ENCODE measurements at regions not wholly inside any gene's neighbourhood (a gene's known extent, or its start where the extent isn't known, plus 50 kb on each side); places are given as distances from the start of the nearest gene placed in this dataset.

DNA sequence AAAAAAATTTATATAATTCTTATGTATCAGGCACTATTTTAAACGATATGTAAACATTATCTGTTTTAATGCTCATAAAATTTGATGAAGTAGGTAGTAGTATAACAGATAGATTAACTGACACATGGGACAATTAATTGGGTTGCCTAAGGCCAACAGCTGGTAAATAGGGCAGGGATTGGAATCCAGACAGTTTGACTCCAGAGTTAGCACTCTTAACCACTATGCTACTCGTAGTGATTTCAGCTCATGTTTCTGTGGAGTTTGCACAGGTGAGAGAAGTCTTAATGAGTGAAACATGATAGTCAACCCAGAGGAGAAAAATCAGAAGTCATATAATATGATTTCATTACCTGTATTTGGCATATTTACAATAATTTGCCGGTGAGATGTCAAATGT, 126.0 kb upstream of the WDFY3 start:
- no peaks in the 10 kb centered on the region for H3K4me1 ChIP-seq
- no peaks in the 10 kb centered on the region for H3K27me3 ChIP-seq
- DNase-seq (no peak), ATAC-seq (no peak)
- intact Hi-C loops (cut with DNase I), result no loop called here
- TF ChIP-seq, protein P1, sequence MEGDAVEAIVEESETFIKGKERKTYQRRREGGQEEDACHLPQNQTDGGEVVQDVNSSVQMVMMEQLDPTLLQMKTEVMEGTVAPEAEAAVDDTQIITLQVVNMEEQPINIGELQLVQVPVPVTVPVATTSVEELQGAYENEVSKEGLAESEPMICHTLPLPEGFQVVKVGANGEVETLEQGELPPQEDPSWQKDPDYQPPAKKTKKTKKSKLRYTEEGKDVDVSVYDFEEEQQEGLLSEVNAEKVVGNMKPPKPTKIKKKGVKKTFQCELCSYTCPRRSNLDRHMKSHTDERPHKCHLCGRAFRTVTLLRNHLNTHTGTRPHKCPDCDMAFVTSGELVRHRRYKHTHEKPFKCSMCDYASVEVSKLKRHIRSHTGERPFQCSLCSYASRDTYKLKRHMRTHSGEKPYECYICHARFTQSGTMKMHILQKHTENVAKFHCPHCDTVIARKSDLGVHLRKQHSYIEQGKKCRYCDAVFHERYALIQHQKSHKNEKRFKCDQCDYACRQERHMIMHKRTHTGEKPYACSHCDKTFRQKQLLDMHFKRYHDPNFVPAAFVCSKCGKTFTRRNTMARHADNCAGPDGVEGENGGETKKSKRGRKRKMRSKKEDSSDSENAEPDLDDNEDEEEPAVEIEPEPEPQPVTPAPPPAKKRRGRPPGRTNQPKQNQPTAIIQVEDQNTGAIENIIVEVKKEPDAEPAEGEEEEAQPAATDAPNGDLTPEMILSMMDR (IDR thresholded peaks at IDR 0.05), result no peak
- H3K9me3 ChIP-seq, result peaks cover 6% of the 10 kb centered on the region
- no peaks in the 10 kb centered on the region for H3K36me3 ChIP-seq
- H3K27ac ChIP-seq, result no peak overlapping the region
- no peak overlapping the region for H3K4me3 ChIP-seq

GRCh38 chr4:85092943-85093342, 126.5 kb upstream of the WDFY3 start:
- H3K27me3 ChIP-seq, result no peaks in the 10 kb centered on the region
- no peak overlapping the region for H3K4me3 ChIP-seq
- DNase-seq, result no peak
- TF ChIP-seq, protein P1 (IDR thresholded peaks at IDR 0.05), result no peak
- ATAC-seq, result no peak
- intact Hi-C loops (cut with DNase I), result no loop called here
- H3K36me3 ChIP-seq, result no peaks in the 10 kb centered on the region
- H3K27ac ChIP-seq, result no peak overlapping the region
- H3K9me3 ChIP-seq, result peaks cover 6% of the 10 kb centered on the region
- H3K4me1 ChIP-seq, result no peaks in the 10 kb centered on the region

DNA sequence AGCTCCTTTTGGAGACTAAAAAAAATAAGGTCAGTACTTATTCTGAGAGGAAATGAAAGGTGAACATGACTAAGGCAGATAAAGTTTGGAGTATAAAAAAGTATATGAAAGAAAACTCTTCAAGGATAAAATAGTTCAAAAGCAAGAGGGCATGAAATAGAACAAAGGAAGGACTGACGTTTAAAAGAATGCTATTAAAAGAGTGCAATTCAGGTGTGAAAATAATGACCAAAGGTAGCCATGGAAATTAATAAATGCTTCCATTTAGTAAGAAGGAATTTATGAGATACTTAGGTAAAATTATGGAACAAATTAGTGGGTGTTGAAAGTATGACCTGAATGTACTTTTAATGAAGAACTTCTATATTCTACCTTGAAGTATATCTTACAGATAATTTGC, 128.2 kb upstream of the WDFY3 start:
- no peak for DNase-seq
- Histone ChIP-seq H3K4me3 (no peak overlapping the region), H3K9me3 (peaks cover 6% of the 10 kb centered on the region), H3K4me1 (no peaks in the 10 kb centered on the region), H3K27ac (no peak overlapping the region), H3K27me3 (no peaks in the 10 kb centered on the region), H3K36me3 (no peaks in the 10 kb centered on the region)
- ATAC-seq, result no peak
- intact Hi-C loops (cut with DNase I), result no loop called here
- TF ChIP-seq, protein P1 (IDR thresholded peaks at IDR 0.05), result no peak

- Histone ChIP-seq H3K4me3 (no peak overlapping the region), H3K9me3 (no peaks in the 10 kb centered on the region), H3K36me3 (no peaks in the 10 kb centered on the region), H3K4me1 (no peaks in the 10 kb centered on the region), H3K27me3 (no peaks in the 10 kb centered on the region), H3K27ac (no peak overlapping the region)
- ATAC-seq (no peak), DNase-seq (no peak)
- intact Hi-C loops (cut with DNase I), result no loop called here
- TF ChIP-seq, protein P1 (IDR thresholded peaks at IDR 0.05), result no peak
Observed at GRCh38 chr4:85102606-85103005, 136.1 kb upstream of the WDFY3 start.

- intact Hi-C loops (cut with DNase I), result no loop called here
- Histone ChIP-seq H3K36me3 (no peaks in the 10 kb centered on the region), H3K4me1 (no peaks in the 10 kb centered on the region), H3K27ac (no peak overlapping the region), H3K4me3 (no peak overlapping the region), H3K27me3 (no peaks in the 10 kb centered on the region), H3K9me3 (no peaks in the 10 kb centered on the region)
- no peak for ATAC-seq
- TF ChIP-seq, protein P1 (IDR thresholded peaks at IDR 0.05), result no peak
- DNase-seq, result no peak
Observed at GRCh38 chr4:85106166-85106565, 139.7 kb upstream of the WDFY3 start.

DNA sequence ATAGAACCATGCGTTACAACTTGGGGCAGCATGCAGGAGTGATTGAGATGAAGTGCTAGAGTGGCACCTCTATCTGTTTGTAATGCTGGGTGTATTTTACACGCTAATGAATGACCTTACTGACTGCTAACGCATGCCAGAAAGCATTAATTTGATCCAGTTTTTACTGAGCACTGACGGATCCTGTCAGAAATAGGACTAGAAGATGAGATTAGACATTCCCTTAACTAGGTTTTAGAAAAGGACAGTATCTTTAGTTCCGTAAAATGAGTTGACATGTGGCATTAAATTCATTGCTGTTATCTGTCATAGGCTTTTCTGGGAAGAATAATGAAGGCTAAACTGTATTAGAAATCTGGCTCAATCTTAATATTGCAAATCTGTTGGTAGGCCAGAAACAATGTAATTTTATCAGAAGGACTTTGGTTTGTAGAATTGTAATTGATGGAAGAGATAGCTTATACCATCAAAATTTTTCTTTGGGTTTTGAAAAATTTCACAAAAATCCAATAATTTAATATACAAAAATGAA, 140.4 kb upstream of the WDFY3 start:
- no peak overlapping the region for H3K27ac ChIP-seq
- intact Hi-C loops (cut with DNase I), result no loop called here
- ATAC-seq, result no peak
- H3K4me1 ChIP-seq, result no peaks in the 10 kb centered on the region
- no peaks in the 10 kb centered on the region for H3K36me3 ChIP-seq
- no peaks in the 10 kb centered on the region for H3K27me3 ChIP-seq
- no peak for DNase-seq
- TF ChIP-seq, protein P1 (IDR thresholded peaks at IDR 0.05), result no peak
- no peaks in the 10 kb centered on the region for H3K9me3 ChIP-seq
- H3K4me3 ChIP-seq, result no peak overlapping the region

Measured in upper lobe of right lung (tissue), 1 donor.